Effector memory CD4-positive, alpha-beta T cell (primary cell): ENCODE measurements at regions not wholly inside any gene's neighbourhood (a gene's known extent, or its start where the extent isn't known, plus 50 kb on each side); places are given as distances from the start of the nearest gene placed in this dataset.
"Not testable (repeated sequence)": the region's sequence is repeated elsewhere in the genome, so short reads cannot be mapped to it uniquely, and the experiment has no call there.

Experiments
- DNase-seq, 3 donors: peaks; one replicate each; pipeline ENCODE4 v3.0.0-alpha.2; 2020
- H3K27ac ChIP-seq: 2 replicates; pipeline ENCODE4 v1.7.0; 2013; ENCODE audit warnings: mild to moderate bottlenecking, low read length, moderate library complexity; ENCODE audit not compliant: insufficient read depth, poor library complexity, severe bottlenecking
- H3K27me3 ChIP-seq: replicated peaks from 2 replicates; pipeline ENCODE4 v1.7.0; 2013; ENCODE audit warnings: mild to moderate bottlenecking, low read length; ENCODE audit not compliant: insufficient read depth, control insufficient read depth, poor library complexity, severe bottlenecking
- H3K36me3 ChIP-seq: 2 replicates; pipeline ENCODE4 v1.7.0; 2013; ENCODE audit warnings: mild to moderate bottlenecking, low read length, moderate library complexity; ENCODE audit not compliant: control insufficient read depth, insufficient read depth
- H3K4me1 ChIP-seq: 2 replicates; pipeline ENCODE4 v1.7.0; 2013; ENCODE audit warnings: low read length, mild to moderate bottlenecking; ENCODE audit not compliant: control insufficient read depth, insufficient read depth, poor library complexity, severe bottlenecking
- H3K4me3 ChIP-seq: 2 replicates; pipeline ENCODE4 v1.7.0; 2013; ENCODE audit warnings: low read length, low read depth, mild to moderate bottlenecking; ENCODE audit not compliant: insufficient read depth, poor library complexity, severe bottlenecking
- H3K9me3 ChIP-seq: 2 replicates; pipeline ENCODE4 v1.7.0; 2013; ENCODE audit warnings: mild to moderate bottlenecking, low read length, moderate library complexity; ENCODE audit not compliant: control insufficient read depth

GRCh38 chr10:33031815-33032653, 74.0 kb upstream of the ITGB1 start:
- H3K27me3 ChIP-seq: no peaks in the 10 kb centered on the region
- H3K36me3 ChIP-seq: no peaks in the 10 kb centered on the region
- no peak for DNase-seq
- peaks cover 26% of the 10 kb centered on the region for H3K4me1 ChIP-seq
- H3K27ac ChIP-seq: peak overlapping the region; percentile 31
- no peaks in the 10 kb centered on the region for H3K9me3 ChIP-seq
- H3K4me3 ChIP-seq: no peak overlapping the region

GRCh38 chr10:33031171-33031570, 73.1 kb upstream of the ITGB1 start:
- H3K27me3 ChIP-seq: no peaks in the 10 kb centered on the region
- H3K27ac ChIP-seq: no peak overlapping the region
- H3K9me3 ChIP-seq: no peaks in the 10 kb centered on the region
- H3K4me1 ChIP-seq: peaks cover 33% of the 10 kb centered on the region
- no peak overlapping the region for H3K4me3 ChIP-seq
- DNase-seq: no peak
- H3K36me3 ChIP-seq: no peaks in the 10 kb centered on the region

GRCh38 chr10:33028515-33028914, 70.5 kb upstream of the ITGB1 start:
- H3K4me3 ChIP-seq, H3K27me3 ChIP-seq, H3K9me3 ChIP-seq, H3K36me3 ChIP-seq: not testable (repeated sequence)
- Histone ChIP-seq H3K27ac (peak overlapping the region; percentile 25), H3K4me1 (peaks cover 39% of the 10 kb centered on the region)
- DNase-seq: peak in 1 of 3 donors; percentile 31

GRCh38 chr10:33027088-33027487, 69.1 kb upstream of the ITGB1 start:
- no peaks in the 10 kb centered on the region for H3K27me3 ChIP-seq
- DNase-seq: no peak
- peaks cover 39% of the 10 kb centered on the region for H3K4me1 ChIP-seq
- no peak overlapping the region for H3K4me3 ChIP-seq
- H3K36me3 ChIP-seq: no peaks in the 10 kb centered on the region
- no peaks in the 10 kb centered on the region for H3K9me3 ChIP-seq
- no peak overlapping the region for H3K27ac ChIP-seq

- Histone ChIP-seq H3K4me3 (no peak overlapping the region), H3K27me3 (no peaks in the 10 kb centered on the region), H3K4me1 (peaks cover 34% of the 10 kb centered on the region), H3K27ac (peak overlapping the region; percentile 22), H3K36me3 (no peaks in the 10 kb centered on the region), H3K9me3 (no peaks in the 10 kb centered on the region)
- DNase-seq: no peak
Observed at GRCh38 chr10:33026422-33026821, 68.4 kb upstream of the ITGB1 start.

GRCh38 chr10:33025910-33026309, 67.9 kb upstream of the ITGB1 start:
- Histone ChIP-seq H3K27me3 (no peaks in the 10 kb centered on the region), H3K4me1 (peaks cover 34% of the 10 kb centered on the region), H3K36me3 (no peaks in the 10 kb centered on the region), H3K4me3 (no peak overlapping the region), H3K9me3 (no peaks in the 10 kb centered on the region), H3K27ac (no peak overlapping the region)
- DNase-seq: no peak

- Histone ChIP-seq H3K4me1 (peaks cover 30% of the 10 kb centered on the region), H3K27ac (no peak overlapping the region), H3K9me3 (no peaks in the 10 kb centered on the region), H3K36me3 (no peaks in the 10 kb centered on the region), H3K27me3 (no peaks in the 10 kb centered on the region), H3K4me3 (no peak overlapping the region)
- no peak for DNase-seq
Observed at GRCh38 chr10:33025039-33025438, 67.0 kb upstream of the ITGB1 start.

- no peaks in the 10 kb centered on the region for H3K36me3 ChIP-seq
- no peak overlapping the region for H3K27ac ChIP-seq
- H3K4me1 ChIP-seq: peaks cover 18% of the 10 kb centered on the region
- no peaks in the 10 kb centered on the region for H3K9me3 ChIP-seq
- H3K4me3 ChIP-seq: no peak overlapping the region
- no peaks in the 10 kb centered on the region for H3K27me3 ChIP-seq
- DNase-seq: no peak
Observed at GRCh38 chr10:33022691-33023090, 64.7 kb upstream of the ITGB1 start.

GRCh38 chr10:33022090-33022489, 64.1 kb upstream of the ITGB1 start:
- Histone ChIP-seq H3K27ac (no peak overlapping the region), H3K27me3 (no peaks in the 10 kb centered on the region), H3K36me3 (no peaks in the 10 kb centered on the region), H3K4me1 (peaks cover 12% of the 10 kb centered on the region), H3K9me3 (no peaks in the 10 kb centered on the region), H3K4me3 (no peak overlapping the region)
- DNase-seq: no peak

GRCh38 chr10:33016988-33017387, 59.0 kb upstream of the ITGB1 start:
- no peak overlapping the region for H3K4me3 ChIP-seq
- H3K9me3 ChIP-seq: no peaks in the 10 kb centered on the region
- H3K27me3 ChIP-seq: no peaks in the 10 kb centered on the region
- H3K36me3 ChIP-seq: no peaks in the 10 kb centered on the region
- DNase-seq: no peak
- peaks cover 2% of the 10 kb centered on the region for H3K4me1 ChIP-seq
- no peak overlapping the region for H3K27ac ChIP-seq
